D341Med (cell line): ENCODE measurements at regions not wholly inside any gene's neighbourhood (a gene's known extent, or its start where the extent isn't known, plus 50 kb on each side); places are given as distances from the start of the nearest gene placed in this dataset.

Source experiments
- DNase-seq: peaks from one replicate; pipeline ENCODE4 v3.0.0; 2012; ENCODE audit warnings: low spot score

DNA sequence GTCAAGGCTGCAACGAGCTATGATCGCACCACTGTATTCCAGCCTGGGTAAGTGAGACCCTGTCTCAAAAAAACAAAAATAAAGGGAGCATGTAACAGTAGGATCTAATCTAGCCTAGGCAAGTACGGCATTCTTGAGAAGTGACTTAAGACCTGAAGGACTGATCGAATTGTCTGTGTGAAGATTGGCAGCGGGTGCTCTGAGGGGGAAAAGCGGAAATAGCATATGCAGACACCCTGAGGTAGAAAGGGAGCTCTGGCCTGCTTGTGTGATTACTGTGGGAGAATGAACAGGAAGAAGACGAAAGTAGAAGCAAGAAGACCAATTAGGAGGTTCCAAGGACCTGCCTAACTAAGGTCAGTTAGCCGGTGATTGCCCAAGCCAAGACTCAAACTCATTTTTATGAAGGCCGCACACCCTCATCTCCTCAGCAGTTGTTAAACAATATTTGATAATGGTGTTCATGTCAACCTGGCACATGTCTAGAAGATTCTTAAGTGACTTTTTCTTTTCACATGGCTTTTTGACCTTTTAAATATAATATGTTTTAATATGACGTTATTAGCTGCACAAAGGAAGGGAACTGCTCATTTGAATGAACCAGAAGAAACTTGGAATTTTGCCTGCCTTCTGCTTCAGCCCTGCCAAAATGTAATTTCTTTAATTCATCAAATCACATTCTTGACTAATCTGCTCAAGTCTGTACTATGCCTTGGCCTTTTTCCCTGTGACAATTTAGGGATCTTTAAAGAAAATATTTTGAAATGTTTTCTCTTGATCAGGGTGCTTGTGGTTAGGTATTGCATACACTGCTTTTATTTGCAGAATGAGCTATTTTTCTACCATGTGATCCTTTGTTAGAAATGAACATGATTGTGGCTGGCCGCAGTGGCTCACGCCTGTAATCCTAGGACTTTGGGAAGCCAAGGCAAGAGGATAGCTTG lies 289.2 kb upstream of the DMRT1 start:
- no peak for DNase-seq

DNA sequence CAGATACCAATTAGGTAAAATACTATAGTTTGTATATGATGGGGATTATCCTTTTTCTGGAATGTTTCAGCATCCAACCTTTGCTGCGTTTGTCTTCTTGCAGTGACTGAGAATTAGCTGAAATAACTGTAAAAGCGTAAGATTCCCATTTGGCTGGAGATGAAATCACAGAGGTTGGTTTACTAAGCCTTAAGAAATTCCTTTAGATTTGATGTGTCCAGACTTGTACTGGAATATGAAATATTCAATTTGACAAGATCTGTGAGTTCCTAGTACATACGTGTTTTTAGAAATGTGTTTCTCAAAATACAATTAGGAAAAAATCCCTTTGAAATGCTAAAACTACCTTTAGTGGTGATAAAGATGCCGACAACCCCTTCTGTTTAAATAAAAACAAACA lies 286.0 kb upstream of the DMRT1 start:
- no peak for DNase-seq

GRCh38 chr9:556199-556598 lies 285.3 kb upstream of the DMRT1 start:
- DNase-seq, result no peak

GRCh38 chr9:556675-557074 lies 284.8 kb upstream of the DMRT1 start:
- no peak for DNase-seq

GRCh38 chr9:557601-558201 lies 283.8 kb upstream of the DMRT1 start:
- DNase-seq, result no peak

- no peak for DNase-seq
These were observed 280.1 kb upstream of the DMRT1 start for GRCh38 chr9:561427-561826.

- no peak for DNase-seq
These were observed 278.3 kb upstream of the DMRT1 start for GRCh38 chr9:563200-563599.

- no peak for DNase-seq
These were observed 276.0 kb upstream of the DMRT1 start for GRCh38 chr9:565528-565927.

- no peak for DNase-seq
These were observed 274.3 kb upstream of the DMRT1 start for GRCh38 chr9:567128-567746.

- no peak for DNase-seq
These were observed 273.7 kb upstream of the DMRT1 start for GRCh38 chr9:567747-568305.

- DNase-seq, result no peak
These were observed 272.2 kb upstream of the DMRT1 start for GRCh38 chr9:569296-569695.

DNA sequence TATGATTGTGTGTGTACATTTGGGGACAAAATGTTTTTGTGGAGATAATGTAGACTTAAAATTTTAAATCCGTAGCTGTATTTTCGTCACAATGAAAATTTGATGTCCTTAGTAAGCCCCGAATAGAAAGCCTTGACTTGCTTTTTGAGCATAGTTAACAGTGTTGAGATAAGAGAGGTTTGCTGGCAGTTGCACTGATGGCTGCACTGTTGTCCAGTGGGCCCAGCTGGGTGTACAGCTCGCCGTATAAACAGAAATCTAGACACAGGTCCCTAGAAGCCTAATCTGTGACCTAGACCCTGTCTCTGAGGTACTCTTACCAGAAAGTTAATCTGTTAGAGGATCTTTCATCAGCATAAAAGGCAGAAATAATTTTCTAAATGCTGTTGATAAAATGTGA lies 271.3 kb upstream of the DMRT1 start:
- no peak for DNase-seq

DNA sequence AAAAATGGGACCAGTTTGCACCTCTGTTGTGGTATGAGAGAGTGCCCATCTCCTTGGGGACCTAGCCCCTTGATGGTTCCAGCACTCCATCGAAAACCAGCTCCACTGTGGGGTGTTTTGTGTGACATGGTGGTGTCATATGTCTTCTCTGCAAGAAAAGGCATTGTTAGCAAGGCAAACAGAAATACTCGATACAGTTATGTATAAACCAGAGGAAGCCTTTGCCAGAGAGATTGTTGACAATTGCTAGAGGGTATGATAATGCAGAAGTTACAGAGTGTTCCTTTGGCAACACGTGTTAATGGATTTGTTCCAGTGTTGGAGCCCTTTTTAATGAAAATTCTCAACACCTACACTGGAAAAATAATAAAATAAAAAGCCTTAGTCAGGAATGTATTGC lies 270.4 kb upstream of the DMRT1 start:
- DNase-seq, result no peak

DNA sequence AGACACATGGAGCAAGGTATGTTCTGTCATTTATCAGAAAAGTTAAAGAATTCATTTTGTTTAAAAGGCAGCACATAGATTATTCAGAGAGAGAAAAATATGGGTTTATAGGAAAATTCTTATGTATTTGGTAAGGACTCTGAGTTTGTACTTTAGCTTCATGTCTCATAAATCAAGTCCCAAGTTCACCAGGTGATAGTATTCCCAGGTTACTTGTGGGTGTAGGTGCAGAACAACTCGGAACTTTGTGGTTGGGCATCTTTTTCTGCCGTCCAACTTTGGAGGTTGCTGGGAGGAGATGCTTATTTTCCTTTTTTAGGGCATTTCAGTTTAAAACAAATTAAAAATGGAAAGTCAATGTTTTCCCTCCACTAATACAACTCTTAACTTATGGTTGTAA lies 269.8 kb upstream of the DMRT1 start:
- DNase-seq, result no peak

DNA sequence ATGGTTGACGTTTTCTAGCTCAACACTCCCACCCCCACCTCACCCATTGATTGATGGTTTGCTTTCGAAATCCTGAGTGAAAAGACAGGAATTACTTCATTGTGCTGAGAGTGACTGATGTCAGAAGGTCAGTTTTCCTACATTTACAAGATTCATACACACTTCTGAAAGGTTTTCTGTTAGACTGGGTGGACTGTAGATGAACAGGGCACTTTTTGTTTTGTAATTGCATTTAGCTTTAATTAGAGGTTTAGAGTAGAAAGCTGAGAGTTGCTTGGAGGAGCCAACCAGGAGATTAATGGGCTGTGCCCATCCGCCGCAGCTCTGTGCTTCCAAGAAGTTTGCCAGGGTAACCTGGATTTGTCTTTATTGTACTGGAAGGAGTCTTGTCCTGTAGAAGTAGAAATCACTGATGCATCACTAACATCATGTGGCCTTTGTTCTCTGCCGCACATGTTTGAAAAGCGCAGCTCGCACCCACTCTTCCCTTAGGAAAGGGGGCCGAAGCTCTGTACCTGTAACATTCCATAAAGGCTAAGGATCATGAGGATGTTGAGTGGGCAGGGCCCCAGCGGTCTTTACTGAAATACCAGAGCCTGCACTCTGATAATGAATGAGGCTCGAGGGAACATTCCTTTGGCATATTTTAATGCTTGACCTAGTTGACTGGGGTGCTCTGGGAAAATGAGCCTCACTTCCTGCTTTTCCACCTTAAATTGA lies 267.6 kb upstream of the DMRT1 start:
- no peak for DNase-seq

DNA sequence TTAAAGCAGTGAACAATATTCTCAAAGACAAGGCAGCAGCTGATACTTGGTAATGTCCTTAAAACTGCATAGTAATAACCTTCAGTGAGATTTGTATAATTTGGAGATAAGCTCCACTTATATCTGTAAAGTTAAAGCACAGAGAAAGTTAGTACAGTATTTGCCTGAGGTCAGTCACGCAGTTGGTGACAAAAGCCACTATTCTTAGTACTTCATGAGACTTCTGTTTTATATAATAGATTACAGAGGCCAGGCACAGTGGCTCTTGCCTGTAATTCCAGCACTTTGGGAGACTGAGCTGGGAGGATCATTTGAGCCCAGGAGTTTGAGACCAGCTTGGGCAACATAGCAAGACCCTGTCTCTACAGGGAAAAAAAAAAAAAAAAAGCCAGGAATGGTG lies 266.4 kb upstream of the DMRT1 start:
- no peak for DNase-seq

GRCh38 chr9:580652-581342 lies 260.7 kb upstream of the DMRT1 start:
- no peak for DNase-seq

DNA sequence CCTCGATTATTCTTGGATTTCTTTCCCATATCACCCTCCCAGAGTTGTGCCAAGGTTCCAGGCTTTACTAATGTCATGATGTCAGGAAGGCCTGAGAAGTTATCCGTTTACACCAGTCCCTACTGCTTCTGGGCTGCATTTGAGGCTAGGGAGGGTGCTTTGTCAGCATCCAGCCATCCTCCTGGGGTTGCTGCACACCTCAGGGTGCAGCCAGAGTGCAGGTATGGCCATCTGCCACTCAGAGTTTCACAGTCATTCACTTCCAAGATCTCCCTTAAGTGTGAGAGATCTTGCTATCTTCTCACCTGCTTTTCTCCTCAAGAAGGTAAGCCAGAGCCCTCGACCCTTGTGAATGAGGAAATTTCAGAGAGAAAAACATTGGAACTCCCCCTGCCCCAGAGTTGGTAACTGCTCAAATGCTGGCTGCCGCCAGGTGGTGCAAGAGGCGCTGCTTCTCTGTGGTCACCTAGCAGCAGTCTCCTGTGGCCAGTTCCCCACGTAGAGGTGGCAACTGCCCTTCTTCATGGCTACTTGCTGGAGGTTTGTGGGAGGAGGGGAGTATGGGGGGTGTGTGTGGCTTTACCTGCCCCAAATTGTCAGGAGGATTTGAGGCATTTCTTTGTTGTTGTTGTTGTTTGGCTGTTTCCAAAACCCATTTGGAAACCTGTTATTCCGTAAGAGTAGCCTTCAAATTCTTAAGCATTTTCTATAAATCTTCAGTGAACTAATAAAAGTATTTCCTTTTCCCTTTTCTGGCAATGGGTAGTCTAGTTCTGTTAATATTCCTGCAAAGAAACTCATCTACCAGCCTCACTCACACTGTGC lies 259.6 kb upstream of the DMRT1 start:
- DNase-seq, result no peak

DNA sequence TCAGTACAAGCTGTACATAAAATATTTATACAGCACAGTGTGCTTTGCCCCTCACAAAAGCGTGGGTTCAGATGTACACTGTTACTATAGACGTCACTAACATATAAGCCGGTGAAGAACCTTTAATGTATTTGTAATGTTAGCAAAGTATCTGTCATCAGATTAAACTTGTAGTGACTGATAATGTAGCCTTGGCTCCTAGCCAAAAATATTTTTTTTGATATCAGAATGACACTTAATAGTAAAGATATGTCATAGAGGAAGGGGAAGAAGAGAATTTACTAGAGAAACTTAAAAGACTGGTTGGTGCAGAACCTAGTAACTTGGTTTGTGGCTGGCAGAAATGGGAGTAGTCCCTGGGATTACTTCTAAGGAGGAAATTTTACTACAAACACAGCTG lies 258.7 kb upstream of the DMRT1 start:
- no peak for DNase-seq

GRCh38 chr9:587527-587926 lies 254.0 kb upstream of the DMRT1 start:
- DNase-seq, result no peak

- DNase-seq, result no peak
These were observed 252.5 kb upstream of the DMRT1 start for GRCh38 chr9:588981-589380.
